ENCODE measurements at regions not wholly inside any gene's neighbourhood (a gene's known extent, or its start where the extent isn't known, plus 50 kb on each side); places are given as distances from the start of the nearest gene placed in this dataset.

DNA sequence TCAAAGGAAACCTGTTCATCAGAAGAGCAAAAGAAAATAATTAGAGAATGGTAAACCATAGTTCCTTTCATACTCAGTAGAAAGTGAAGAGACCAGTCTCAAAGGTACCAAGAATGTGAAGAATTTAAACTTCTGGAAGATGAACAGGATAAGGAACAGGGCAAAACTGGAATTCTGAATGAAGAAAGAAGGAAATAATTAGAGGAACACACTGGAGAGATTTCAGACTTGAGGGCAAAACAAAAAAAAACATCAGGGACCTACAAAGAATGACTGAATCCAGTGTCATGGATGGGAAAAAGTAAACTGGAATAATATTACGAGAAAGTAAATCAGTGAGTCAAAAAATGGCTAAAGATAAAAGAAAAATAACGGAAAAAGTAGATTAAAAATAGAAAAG is 245.6 kb upstream of the NEIL3 start:
- no peak overlapping the region for H3K27ac ChIP-seq
- TF ChIP-seq CTCF (IDR thresholded peaks at IDR 0.05) (no peak), ZFX (IDR thresholded peaks at IDR 0.05; ENCODE audit: borderline replicate concordance) (no peak)

DNA sequence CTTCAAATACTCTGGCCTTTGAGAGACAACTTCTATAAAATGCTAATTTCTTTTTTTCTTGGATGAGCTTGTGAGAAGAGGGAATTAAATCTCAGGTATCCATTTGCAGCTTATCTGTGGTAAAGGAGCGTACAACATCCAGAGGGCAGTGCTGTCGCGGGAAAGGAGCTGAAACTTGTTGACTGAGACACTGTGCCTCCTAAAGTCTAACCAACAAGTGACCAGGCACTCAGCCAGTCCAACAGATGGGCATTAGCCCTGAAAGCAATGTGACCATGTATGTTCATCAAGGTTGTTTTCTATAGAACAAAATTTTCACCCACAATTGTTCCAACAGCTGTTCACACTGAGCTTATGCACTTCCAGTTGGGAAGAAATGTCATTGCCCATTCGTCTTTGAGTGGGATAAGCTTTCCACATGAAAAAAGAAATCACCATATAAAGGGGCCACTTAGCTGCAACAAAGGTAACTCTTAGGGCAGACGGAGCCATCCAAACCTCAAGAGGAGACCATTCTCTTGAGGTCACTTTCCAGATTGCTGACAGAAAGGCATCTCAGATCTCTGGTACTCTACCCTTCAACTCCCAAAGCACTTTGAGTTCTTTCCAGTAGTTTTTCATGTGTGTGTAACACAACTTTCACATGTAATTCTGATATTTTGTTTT is 244.8 kb upstream of the NEIL3 start:
- H3K27ac ChIP-seq: no peak overlapping the region
- TF ChIP-seq CTCF (IDR thresholded peaks at IDR 0.05): no peak
- TF ChIP-seq ZFX (IDR thresholded peaks at IDR 0.05; ENCODE audit: borderline replicate concordance): no peak

DNA sequence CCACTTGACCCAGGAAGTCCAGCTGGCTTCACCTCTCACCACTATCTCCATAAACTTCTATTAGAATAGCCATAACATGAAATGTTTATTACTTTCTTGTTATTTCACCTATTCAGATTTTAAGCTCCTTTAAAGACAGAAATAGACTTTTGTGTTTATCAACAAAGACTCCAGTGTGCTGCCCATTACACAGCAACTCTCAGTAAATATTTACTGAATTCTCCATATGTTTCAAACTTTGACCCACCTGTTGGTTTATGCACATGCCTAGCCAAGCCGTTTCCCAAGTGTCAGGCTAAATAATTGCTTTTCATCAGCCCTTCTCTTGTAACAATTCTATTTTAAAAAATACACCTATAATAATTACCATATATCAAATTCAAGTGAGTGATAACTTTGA is 242.9 kb upstream of the NEIL3 start:
- no peak for TF ChIP-seq CTCF (IDR thresholded peaks at IDR 0.05)
- TF ChIP-seq ZFX (IDR thresholded peaks at IDR 0.05; ENCODE audit: borderline replicate concordance): no peak

GRCh38 chr4:177070533-177071058 is 239.1 kb upstream of the NEIL3 start:
- H3K27ac ChIP-seq: no peak overlapping the region
- no peak for TF ChIP-seq CTCF (IDR thresholded peaks at IDR 0.05)
- TF ChIP-seq ZFX (IDR thresholded peaks at IDR 0.05; ENCODE audit: borderline replicate concordance): no peak

More for the DNA sequence above, 242.9 kb upstream of the NEIL3 start:
- no peak overlapping the region for H3K27ac ChIP-seq

DNA sequence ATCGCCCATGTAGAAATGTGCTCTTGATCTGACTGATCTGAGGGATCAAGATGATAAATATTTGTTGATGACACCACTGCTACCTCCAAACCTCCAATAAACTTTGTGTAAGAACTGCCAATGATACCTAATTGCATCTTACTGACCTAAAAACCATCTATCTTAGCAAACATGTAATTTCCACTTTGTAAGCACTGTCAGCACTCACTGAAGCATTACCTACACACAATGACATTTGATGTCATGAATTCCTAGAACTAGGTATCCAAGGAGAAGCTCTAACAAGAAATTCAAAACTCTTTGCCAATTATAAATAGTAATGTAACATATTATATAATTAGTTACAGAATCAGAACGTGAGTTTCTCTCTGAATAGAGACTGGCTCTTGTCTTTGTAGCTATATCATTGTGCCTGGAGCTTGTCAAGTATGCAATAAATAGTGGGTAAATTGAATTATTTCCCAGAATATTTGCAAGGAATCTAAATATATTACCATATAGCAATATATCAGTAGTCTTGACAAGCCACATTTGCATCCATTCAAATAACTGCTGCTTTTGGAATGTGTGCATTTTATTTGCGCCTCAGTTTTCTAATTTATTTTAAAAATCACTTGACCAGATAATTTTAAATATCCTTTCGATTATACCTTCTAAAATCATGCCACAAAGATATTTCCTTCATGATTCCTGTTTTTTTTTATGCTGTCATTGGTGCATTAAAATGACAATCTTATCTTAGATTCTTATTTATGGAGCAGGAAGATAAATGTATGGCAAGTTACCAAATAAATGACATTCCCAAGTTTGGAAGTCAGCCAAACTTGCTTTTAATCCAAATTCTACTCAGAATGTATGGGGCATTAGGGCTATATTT is 232.3 kb upstream of the NEIL3 start:
- H3K27ac ChIP-seq: no peak overlapping the region

DNA sequence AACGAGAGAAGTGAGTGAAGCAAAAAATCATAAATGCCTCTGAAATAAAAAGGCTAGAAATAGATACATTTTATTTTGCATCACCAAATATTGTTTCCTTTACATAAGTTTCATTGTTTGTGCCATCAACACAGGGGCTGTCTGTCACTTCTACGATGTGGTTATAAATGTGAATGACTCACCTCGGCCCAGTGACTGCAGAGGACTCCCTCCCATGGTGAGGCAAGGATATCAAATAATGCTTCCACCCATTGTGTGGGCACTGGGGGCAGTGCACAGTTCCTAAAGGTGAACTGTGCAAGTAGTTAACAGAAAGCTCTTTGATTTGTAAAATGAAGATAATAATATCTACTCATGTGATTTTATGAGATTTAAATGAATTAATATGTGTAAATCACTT is 230.3 kb upstream of the NEIL3 start:
- TF ChIP-seq ZFX (IDR thresholded peaks at IDR 0.05; ENCODE audit: borderline replicate concordance) (no peak), CTCF (IDR thresholded peaks at IDR 0.05) (no peak)

More for the DNA sequence above, 232.3 kb upstream of the NEIL3 start:
- TF ChIP-seq CTCF (IDR thresholded peaks at IDR 0.05): no peak
- TF ChIP-seq ZFX (IDR thresholded peaks at IDR 0.05; ENCODE audit: borderline replicate concordance): no peak

GRCh38 chr4:177080388-177080787 is 229.3 kb upstream of the NEIL3 start:
- no peak overlapping the region for H3K27ac ChIP-seq
- TF ChIP-seq CTCF (IDR thresholded peaks at IDR 0.05) (no peak), ZFX (IDR thresholded peaks at IDR 0.05; ENCODE audit: borderline replicate concordance) (no peak)

More for the DNA sequence above, 230.3 kb upstream of the NEIL3 start:
- no peak overlapping the region for H3K27ac ChIP-seq
